BJ (cell line): ENCODE measurements at regions not wholly inside any gene's neighbourhood (a gene's known extent, or its start where the extent isn't known, plus 50 kb on each side); places are given as distances from the start of the nearest gene placed in this dataset.
"Not testable (repeated sequence)": the region's sequence is repeated elsewhere in the genome, so short reads cannot be mapped to it uniquely, and the experiment has no call there.

Experiments used
- CTCF ChIA-PET: fragments of 350-600 bp; formaldehyde crosslinking; extraction: SDS; loops from one replicate; lab custom pipeline; 2021; ENCODE audit warnings: antibody characterized with exemption, inconsistent platforms; lab: Yijun Ruan, JAX
- POLR2A ChIA-PET: fragments of 300-600 bp; sonication (Branson Sonifier 250); formaldehyde crosslinking; extraction: SDS; loops from one replicate; lab custom pipeline; 2021; ENCODE audit warnings: antibody characterized with exemption; lab: Charles Lee
- DNase-seq: peaks from one replicate; pipeline ENCODE4 v3.0.0-alpha.2; 2011; ENCODE audit warnings: low read depth
- H3K27me3 ChIP-seq: 2 replicates; pipeline ENCODE4 v1.6.0; 2011; ENCODE audit warnings: low read length; ENCODE audit not compliant: control insufficient read depth, insufficient read depth
- H3K36me3 ChIP-seq: 2 replicates; pipeline ENCODE4 v1.5.1; 2011; ENCODE audit warnings: low read length; ENCODE audit not compliant: control insufficient read depth, insufficient read depth
- H3K4me3 ChIP-seq: 2 replicates; pipeline ENCODE4 v1.5.1; 2011; ENCODE audit warnings: low read depth, mild to moderate bottlenecking, control low read depth, low read length
- TF ChIP-seq, protein P1 (sequence below): IDR thresholded peaks from 2 replicates; pipeline ENCODE4 v1.5.1; 2011; ENCODE audit warnings: low read depth, mild to moderate bottlenecking, control low read depth, inconsistent platforms, low read length, moderate library complexity; ENCODE audit not compliant: insufficient read depth

DNA sequence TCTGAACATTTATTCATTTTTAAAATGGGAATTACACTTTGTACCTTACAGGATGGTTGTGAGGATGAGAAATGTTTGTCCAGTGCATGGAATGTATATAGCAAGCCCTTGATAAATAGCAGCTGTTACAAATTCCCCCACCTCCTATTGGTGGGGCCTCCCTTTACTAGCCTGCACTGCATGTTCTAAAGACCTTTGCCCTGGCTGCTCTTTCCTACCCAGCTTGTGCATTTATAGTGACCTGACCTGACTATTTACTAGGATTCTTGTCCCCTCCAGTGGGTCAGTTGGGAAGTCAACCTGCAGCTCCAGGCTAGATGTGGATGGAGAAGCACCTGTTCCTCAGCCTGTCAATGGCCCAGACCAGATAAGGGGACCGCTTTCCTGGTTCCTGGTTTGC lies 180.3 kb downstream of the HIPK3 start:
- ChIA-PET POLR2A (no interaction called here), CTCF (interaction anchor here (1.9 kb wide), 1 partner anchor 10 kb away, joined by 7 read pairs; no protein-coding TSS in a partner anchor)
- TF ChIP-seq, protein P1, sequence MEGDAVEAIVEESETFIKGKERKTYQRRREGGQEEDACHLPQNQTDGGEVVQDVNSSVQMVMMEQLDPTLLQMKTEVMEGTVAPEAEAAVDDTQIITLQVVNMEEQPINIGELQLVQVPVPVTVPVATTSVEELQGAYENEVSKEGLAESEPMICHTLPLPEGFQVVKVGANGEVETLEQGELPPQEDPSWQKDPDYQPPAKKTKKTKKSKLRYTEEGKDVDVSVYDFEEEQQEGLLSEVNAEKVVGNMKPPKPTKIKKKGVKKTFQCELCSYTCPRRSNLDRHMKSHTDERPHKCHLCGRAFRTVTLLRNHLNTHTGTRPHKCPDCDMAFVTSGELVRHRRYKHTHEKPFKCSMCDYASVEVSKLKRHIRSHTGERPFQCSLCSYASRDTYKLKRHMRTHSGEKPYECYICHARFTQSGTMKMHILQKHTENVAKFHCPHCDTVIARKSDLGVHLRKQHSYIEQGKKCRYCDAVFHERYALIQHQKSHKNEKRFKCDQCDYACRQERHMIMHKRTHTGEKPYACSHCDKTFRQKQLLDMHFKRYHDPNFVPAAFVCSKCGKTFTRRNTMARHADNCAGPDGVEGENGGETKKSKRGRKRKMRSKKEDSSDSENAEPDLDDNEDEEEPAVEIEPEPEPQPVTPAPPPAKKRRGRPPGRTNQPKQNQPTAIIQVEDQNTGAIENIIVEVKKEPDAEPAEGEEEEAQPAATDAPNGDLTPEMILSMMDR: no peak
- Histone ChIP-seq H3K36me3 (no peaks in the 10 kb centered on the region), H3K4me3 (no peak overlapping the region), H3K27me3 (no peaks in the 10 kb centered on the region)
- DNase-seq: no peak

DNA sequence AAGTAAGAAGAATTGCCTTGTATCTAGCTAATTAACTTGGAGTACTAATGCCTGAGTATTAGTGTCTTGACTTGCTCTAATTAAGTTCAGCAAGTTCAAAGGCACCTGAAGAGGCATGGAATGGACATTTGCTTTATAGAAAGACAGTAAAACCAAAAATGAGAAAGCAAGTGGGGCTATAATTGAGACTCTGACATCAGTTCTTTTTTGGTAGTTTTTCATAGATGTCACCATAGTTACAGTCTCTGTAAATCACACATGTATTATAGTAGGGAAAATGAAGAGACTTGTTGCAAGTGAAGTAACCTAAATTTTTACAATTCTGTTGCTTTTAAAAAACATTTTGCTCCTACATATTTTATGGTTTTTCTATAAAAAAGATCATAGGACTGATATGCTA lies 178.0 kb downstream of the HIPK3 start:
- ChIA-PET CTCF (no interaction called here), POLR2A (no interaction called here)
- no peak for DNase-seq
- Histone ChIP-seq H3K36me3 (no peaks in the 10 kb centered on the region), H3K27me3 (no peaks in the 10 kb centered on the region), H3K4me3 (no peak overlapping the region)
- TF ChIP-seq, protein P1: no peak

DNA sequence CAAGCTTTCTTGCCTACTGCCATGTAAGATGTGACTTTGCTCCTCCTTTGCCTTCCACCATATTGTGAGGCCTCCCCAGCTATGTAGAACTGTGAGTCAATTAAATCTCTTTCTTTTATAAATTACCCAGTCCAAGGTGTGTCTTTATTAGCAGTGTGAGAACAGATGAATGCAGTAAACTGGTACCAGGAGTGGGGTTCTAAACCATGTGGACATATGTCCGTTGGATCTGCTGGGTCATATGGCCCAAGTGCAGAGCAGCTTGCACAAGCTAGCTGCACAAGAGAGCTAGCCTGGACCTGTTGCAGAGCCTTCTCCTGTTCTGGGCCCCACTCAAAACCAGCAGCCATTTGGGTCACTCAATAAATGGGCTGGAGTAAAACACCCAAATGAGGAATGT lies 177.1 kb downstream of the HIPK3 start:
- ChIA-PET POLR2A (no interaction called here), CTCF (no interaction called here)
- no peak for DNase-seq
- Histone ChIP-seq H3K27me3 (no peaks in the 10 kb centered on the region), H3K36me3 (no peaks in the 10 kb centered on the region), H3K4me3 (no peak overlapping the region)
- TF ChIP-seq, protein P1: no peak

DNA sequence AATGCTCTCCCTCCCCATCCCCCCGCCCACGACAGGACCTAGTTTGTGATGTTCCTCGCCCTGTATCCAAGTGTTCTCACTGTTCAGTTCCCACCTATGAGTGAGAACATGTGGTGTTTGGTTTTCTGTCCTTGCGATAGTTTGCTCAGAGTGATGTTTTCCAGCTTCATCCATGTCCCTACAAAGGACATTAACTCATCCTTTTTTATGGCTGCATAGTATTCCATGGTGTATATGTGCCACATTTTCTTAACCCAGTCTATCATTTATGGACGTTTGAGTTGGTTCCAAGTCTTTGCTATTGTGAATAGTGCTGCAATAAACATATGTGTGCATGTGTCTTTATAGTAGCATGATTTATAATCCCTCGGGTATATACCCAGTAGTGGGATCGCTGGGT lies 171.3 kb downstream of the HIPK3 start:
- DNase-seq, H3K36me3 ChIP-seq, POLR2A ChIA-PET, H3K27me3 ChIP-seq, CTCF ChIA-PET, H3K4me3 ChIP-seq: not testable (repeated sequence)

DNA sequence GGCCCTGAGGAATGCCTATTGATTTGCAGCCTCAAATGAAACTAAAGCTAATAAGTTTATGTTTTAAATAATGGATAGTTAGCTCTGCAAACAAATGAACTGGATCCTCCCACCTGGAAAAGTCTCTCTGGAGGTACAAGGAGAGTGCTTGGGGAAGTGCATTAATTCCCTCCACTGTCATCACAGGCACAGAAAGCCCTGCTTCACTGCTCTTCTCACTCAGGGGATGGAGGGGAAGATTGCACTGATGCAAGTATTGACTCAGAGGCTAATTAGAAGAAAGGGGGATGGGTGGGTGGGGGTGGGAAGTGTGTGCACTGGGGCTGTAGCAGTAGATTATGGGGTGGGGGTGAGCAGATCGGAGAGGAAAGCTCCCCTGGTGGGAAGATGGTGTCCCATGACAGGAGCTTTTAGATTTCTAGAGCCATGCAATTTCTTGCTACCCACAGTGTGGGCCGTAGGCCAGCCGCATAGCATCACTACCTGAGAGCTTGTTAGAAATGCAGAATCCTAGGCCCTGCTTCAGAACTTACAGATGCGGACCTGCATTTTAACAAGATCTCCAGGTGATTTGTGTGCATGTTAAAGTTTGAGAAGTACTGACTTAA lies 163.9 kb downstream of the HIPK3 start:
- Histone ChIP-seq H3K4me3 (no peak overlapping the region), H3K36me3 (no peaks in the 10 kb centered on the region), H3K27me3 (no peaks in the 10 kb centered on the region)
- no peak for DNase-seq
- TF ChIP-seq, protein P1: no peak
- POLR2A ChIA-PET: no interaction called here
- CTCF ChIA-PET: interaction anchor here (0.7 to 1.1 kb wide), 6 partner anchors 9 to 113 kb away, joined by 3 read pairs; no protein-coding TSS in a partner anchor

DNA sequence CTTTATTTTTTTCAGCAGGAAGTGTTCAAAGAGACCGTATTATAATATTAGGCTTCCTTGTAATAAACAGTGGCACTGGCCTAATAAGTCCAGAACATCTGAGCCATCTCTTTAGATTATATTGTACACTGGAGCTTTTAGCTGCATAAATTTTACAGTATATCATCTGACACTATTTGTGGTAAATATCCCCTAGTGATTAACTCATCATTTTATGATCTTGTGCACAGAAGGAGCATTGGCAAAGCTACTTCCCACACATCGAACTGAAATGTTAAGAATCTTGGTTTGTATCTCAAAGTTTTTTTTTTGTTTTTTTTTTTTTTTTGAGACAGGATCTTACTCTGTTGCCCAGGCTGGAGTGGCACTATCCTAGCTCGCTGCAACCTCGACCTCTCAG lies 162.7 kb downstream of the HIPK3 start:
- Histone ChIP-seq H3K36me3 (no peaks in the 10 kb centered on the region), H3K27me3 (no peaks in the 10 kb centered on the region), H3K4me3 (no peak overlapping the region)
- TF ChIP-seq, protein P1: no peak
- CTCF ChIA-PET: interaction anchor here (0.6 to 1.0 kb wide), 4 partner anchors 8 to 1049 kb away, joined by 3 read pairs; no protein-coding TSS in a partner anchor
- no peak for DNase-seq
- POLR2A ChIA-PET: interaction anchor here (0.6 kb wide), 1 partner anchor 9 kb away, joined by 4 read pairs; no protein-coding TSS in a partner anchor
